Activated CD8-positive, alpha-beta memory T cell treated with anti-CD3 and anti-CD28 coated beads for 1 hour (primary cell): ENCODE measurements at regions not wholly inside any gene's neighbourhood (a gene's known extent, or its start where the extent isn't known, plus 50 kb on each side); places are given as distances from the start of the nearest gene placed in this dataset.

ENCODE experiments used
- DNase-seq, 2 donors: peaks; one replicate each; pipeline ENCODE4 v3.0.0-alpha.2; 2020; ENCODE audit warnings: low read depth in 1 of 2; ENCODE audit errors: extremely low read depth in 1 of 2

GRCh38 chr10:21327289-21327993, 198.0 kb downstream of the SKIDA1 start:
- no peak for DNase-seq

GRCh38 chr10:21326594-21327288, 198.7 kb downstream of the SKIDA1 start:
- no peak for DNase-seq

GRCh38 chr10:21318540-21319167, 206.8 kb downstream of the SKIDA1 start:
- DNase-seq = no peak

- DNase-seq = no peak
Measured at GRCh38 chr10:21317902-21318301, 207.6 kb downstream of the SKIDA1 start.

GRCh38 chr10:21315645-21316220, 209.7 kb downstream of the SKIDA1 start:
- no peak for DNase-seq

- no peak for DNase-seq
Measured at GRCh38 chr10:21314906-21315644, 210.4 kb downstream of the SKIDA1 start.

GRCh38 chr10:21314111-21314626, 211.3 kb downstream of the SKIDA1 start:
- DNase-seq = no peak

- no peak for DNase-seq
Measured at GRCh38 chr10:21313691-21314090, 211.8 kb downstream of the SKIDA1 start.

- DNase-seq = no peak
Measured at GRCh38 chr10:21311426-21311825, 214.1 kb downstream of the SKIDA1 start.

GRCh38 chr10:21309427-21309826, 216.1 kb downstream of the SKIDA1 start:
- DNase-seq = no peak

GRCh38 chr10:21308946-21309345, 216.5 kb downstream of the SKIDA1 start:
- no peak for DNase-seq

GRCh38 chr10:21308018-21308417, 217.5 kb downstream of the SKIDA1 start:
- DNase-seq = no peak

- DNase-seq = no peak
Measured at GRCh38 chr10:21304608-21305007, 220.9 kb downstream of the SKIDA1 start.

GRCh38 chr10:21304198-21304597, 221.3 kb downstream of the SKIDA1 start:
- no peak for DNase-seq

- no peak for DNase-seq
Measured at GRCh38 chr10:21300551-21300950, 224.9 kb downstream of the SKIDA1 start.

- no peak for DNase-seq
Measured at GRCh38 chr10:21299330-21299729, 226.2 kb downstream of the SKIDA1 start.

GRCh38 chr10:21298701-21299100, 226.8 kb downstream of the SKIDA1 start:
- no peak for DNase-seq

- no peak for DNase-seq
Measured at GRCh38 chr10:21297603-21298383, 227.7 kb downstream of the SKIDA1 start.

GRCh38 chr10:21296575-21297355, 228.7 kb downstream of the SKIDA1 start:
- no peak for DNase-seq
